Prostate gland (tissue), 2 donors: ENCODE measurements at regions not wholly inside any gene's neighbourhood (a gene's known extent, or its start where the extent isn't known, plus 50 kb on each side); places are given as distances from the start of the nearest gene placed in this dataset.

Experiments used
- POLR2A ChIP-seq: fragments of 450-650 bp; IDR thresholded peaks from one replicate; pipeline ENCODE4 v1.6.1; 2016; ENCODE audit warnings: antibody characterized with exemption, mild to moderate bottlenecking
- POLR2AphosphoS5 ChIP-seq: sonication (generic); formaldehyde crosslinking; IDR thresholded peaks from one replicate; pipeline ENCODE4 v1.6.1; 2017; ENCODE audit warnings: antibody characterized with exemption
- TF ChIP-seq, protein P1 (sequence below), 4 experiments: fragments of 200-600 bp in 2 of 4; fragments of 450-650 bp in 2 of 4; sonication (generic) in 2 of 4; IDR thresholded peaks; 1 replicate in 3 of 4; 2 replicates in 1 of 4; pipeline ENCODE4 v1.5.1; 2016 to 2019; ENCODE audit warnings: antibody characterized with exemption in 4 of 4, mild to moderate bottlenecking in 2 of 4, moderate library complexity in 2 of 4

DNA sequence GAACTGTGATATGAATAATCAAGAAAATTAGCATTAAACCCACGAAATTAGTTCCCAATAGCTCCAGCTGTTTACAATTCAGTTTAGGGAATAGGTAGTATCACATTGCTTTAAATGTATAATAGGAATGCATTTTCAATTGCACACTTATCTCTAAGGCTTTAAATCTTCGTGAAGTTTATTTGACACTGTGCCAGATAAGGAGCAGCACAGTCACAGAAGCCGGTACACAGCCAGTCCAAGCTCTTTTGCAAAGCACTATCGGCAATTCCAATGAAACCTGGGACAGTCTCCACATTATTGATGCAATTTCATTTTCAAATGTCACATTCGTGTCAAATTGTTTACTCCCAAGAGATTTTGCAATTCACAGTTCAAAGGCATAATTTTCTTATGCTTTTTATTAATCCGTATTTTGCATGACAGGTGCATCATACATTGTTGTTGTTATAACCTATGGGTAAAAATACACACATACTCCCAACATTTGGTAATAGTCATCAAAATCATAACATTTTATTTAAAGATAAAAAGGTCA, 602.8 kb downstream of the RPS29 start:
- TF ChIP-seq, protein P1, sequence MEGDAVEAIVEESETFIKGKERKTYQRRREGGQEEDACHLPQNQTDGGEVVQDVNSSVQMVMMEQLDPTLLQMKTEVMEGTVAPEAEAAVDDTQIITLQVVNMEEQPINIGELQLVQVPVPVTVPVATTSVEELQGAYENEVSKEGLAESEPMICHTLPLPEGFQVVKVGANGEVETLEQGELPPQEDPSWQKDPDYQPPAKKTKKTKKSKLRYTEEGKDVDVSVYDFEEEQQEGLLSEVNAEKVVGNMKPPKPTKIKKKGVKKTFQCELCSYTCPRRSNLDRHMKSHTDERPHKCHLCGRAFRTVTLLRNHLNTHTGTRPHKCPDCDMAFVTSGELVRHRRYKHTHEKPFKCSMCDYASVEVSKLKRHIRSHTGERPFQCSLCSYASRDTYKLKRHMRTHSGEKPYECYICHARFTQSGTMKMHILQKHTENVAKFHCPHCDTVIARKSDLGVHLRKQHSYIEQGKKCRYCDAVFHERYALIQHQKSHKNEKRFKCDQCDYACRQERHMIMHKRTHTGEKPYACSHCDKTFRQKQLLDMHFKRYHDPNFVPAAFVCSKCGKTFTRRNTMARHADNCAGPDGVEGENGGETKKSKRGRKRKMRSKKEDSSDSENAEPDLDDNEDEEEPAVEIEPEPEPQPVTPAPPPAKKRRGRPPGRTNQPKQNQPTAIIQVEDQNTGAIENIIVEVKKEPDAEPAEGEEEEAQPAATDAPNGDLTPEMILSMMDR (IDR thresholded peaks at IDR 0.05) = no peak
- TF ChIP-seq POLR2AphosphoS5 = no peak
- no peak for TF ChIP-seq POLR2A
